Suprapubic skin (tissue), 4 donors: ENCODE measurements at regions not wholly inside any gene's neighbourhood (a gene's known extent, or its start where the extent isn't known, plus 50 kb on each side); places are given as distances from the start of the nearest gene placed in this dataset.

Source experiments
- POLR2A ChIP-seq, 2 donors: fragments of 450-650 bp; IDR thresholded peaks; one replicate each; pipeline ENCODE4 v1.6.1; 2017; ENCODE audit warnings: antibody characterized with exemption in 2 of 2, mild to moderate bottlenecking in 2 of 2, moderate library complexity in 2 of 2
- POLR2AphosphoS5 ChIP-seq, 3 donors: sonication (generic); formaldehyde crosslinking; IDR thresholded peaks; one replicate each; pipeline ENCODE4 v1.6.1; 2017; ENCODE audit warnings: antibody characterized with exemption in 3 of 3
- TF ChIP-seq, protein P1 (sequence below), 2 donors: fragments of 200-600 bp in 1 of 2; fragments of 450-650 bp in 1 of 2; sonication (generic) in 1 of 2; IDR thresholded peaks; one replicate each; pipeline ENCODE4 v1.5.1; 2016 to 2019; ENCODE audit warnings: antibody characterized with exemption in 2 of 2, mild to moderate bottlenecking in 1 of 2, moderate library complexity in 1 of 2

DNA sequence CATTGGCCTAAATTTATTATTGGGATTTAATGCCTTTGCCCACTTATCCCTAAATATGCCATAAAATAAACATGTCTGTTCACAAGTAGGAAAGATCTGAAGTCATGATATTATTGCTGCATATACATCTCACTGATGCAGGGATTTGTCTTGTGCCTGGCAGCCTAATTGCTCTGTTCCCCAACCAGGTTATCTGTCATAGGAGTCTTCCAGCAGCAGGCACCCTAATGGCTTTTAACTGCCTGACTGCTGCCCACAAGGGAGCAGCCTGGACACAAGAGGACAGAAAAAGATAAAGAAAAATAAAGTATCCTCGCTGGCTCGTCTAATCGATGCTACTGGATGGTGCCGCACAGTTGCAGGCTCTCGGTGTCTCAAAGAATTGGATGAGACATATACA is 337.6 kb upstream of the FAR2 start:
- TF ChIP-seq, protein P1, sequence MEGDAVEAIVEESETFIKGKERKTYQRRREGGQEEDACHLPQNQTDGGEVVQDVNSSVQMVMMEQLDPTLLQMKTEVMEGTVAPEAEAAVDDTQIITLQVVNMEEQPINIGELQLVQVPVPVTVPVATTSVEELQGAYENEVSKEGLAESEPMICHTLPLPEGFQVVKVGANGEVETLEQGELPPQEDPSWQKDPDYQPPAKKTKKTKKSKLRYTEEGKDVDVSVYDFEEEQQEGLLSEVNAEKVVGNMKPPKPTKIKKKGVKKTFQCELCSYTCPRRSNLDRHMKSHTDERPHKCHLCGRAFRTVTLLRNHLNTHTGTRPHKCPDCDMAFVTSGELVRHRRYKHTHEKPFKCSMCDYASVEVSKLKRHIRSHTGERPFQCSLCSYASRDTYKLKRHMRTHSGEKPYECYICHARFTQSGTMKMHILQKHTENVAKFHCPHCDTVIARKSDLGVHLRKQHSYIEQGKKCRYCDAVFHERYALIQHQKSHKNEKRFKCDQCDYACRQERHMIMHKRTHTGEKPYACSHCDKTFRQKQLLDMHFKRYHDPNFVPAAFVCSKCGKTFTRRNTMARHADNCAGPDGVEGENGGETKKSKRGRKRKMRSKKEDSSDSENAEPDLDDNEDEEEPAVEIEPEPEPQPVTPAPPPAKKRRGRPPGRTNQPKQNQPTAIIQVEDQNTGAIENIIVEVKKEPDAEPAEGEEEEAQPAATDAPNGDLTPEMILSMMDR (IDR thresholded peaks at IDR 0.05) = no peak
- TF ChIP-seq POLR2AphosphoS5 (IDR thresholded peaks at IDR 0.05) = no peak
- TF ChIP-seq POLR2A (IDR thresholded peaks at IDR 0.05) = no peak
